ENCODE measurements at regions not wholly inside any gene's neighbourhood (a gene's known extent, or its start where the extent isn't known, plus 50 kb on each side); places are given as distances from the start of the nearest gene placed in this dataset.
A peak's percentile ranks its signal among the peaks of the same experiment; 100 is the strongest.

GRCh38 chr20:57902473-57902872, 192.7 kb upstream of the PMEPA1 start:
- no peak overlapping the region for H3K27ac Mint-ChIP-seq
- peaks cover 13% of the 10 kb centered on the region for H3K4me1 Mint-ChIP-seq (ENCODE audit: unreplicated experiment)
- TF ChIP-seq CTCF (conservative IDR thresholded peaks at IDR 0.05) = no peak
- H3K27me3 Mint-ChIP-seq = peaks cover 20% of the 10 kb centered on the region
- no peak for DNase-seq (ENCODE audit: extremely low spot score, unreplicated experiment)
- no peaks in the 10 kb centered on the region for H3K9me3 Mint-ChIP-seq
- H3K36me3 Mint-ChIP-seq = no peaks in the 10 kb centered on the region
- H3K4me3 Mint-ChIP-seq = no peak overlapping the region

- no peaks in the 10 kb centered on the region for H3K9me3 Mint-ChIP-seq
- no peak for TF ChIP-seq CTCF (conservative IDR thresholded peaks at IDR 0.05)
- peaks cover 13% of the 10 kb centered on the region for H3K4me1 Mint-ChIP-seq (ENCODE audit: unreplicated experiment)
- peaks cover 20% of the 10 kb centered on the region for H3K27me3 Mint-ChIP-seq
- no peak overlapping the region for H3K4me3 Mint-ChIP-seq
- no peak for DNase-seq (ENCODE audit: extremely low spot score, unreplicated experiment)
- H3K27ac Mint-ChIP-seq = no peak overlapping the region
- H3K36me3 Mint-ChIP-seq = no peaks in the 10 kb centered on the region
Observed at GRCh38 chr20:57901526-57901925, 191.7 kb upstream of the PMEPA1 start.

GRCh38 chr20:57900226-57900905, 190.6 kb upstream of the PMEPA1 start:
- Mint-ChIP-seq H3K4me3 (no peak overlapping the region), H3K4me1 (ENCODE audit: unreplicated experiment) (peaks cover 12% of the 10 kb centered on the region), H3K27me3 (peaks cover 20% of the 10 kb centered on the region), H3K36me3 (no peaks in the 10 kb centered on the region), H3K27ac (no peak overlapping the region), H3K9me3 (no peaks in the 10 kb centered on the region)
- no peak for TF ChIP-seq CTCF (conservative IDR thresholded peaks at IDR 0.05)
- DNase-seq (ENCODE audit: extremely low spot score, unreplicated experiment) = no peak

- H3K27me3 Mint-ChIP-seq = peaks cover 12% of the 10 kb centered on the region
- H3K9me3 Mint-ChIP-seq = no peaks in the 10 kb centered on the region
- TF ChIP-seq CTCF (conservative IDR thresholded peaks at IDR 0.05) = no peak
- H3K4me3 Mint-ChIP-seq = no peak overlapping the region
- H3K4me1 Mint-ChIP-seq (ENCODE audit: unreplicated experiment) = peaks cover 4% of the 10 kb centered on the region
- no peak for DNase-seq (ENCODE audit: extremely low spot score, unreplicated experiment)
- peak overlapping the region; percentile 22 for H3K27ac Mint-ChIP-seq
- no peaks in the 10 kb centered on the region for H3K36me3 Mint-ChIP-seq
Observed at GRCh38 chr20:57899554-57899953, 189.7 kb upstream of the PMEPA1 start.

- peaks cover 15% of the 10 kb centered on the region for H3K27me3 Mint-ChIP-seq
- H3K36me3 Mint-ChIP-seq = no peaks in the 10 kb centered on the region
- DNase-seq (ENCODE audit: extremely low spot score, unreplicated experiment) = no peak
- H3K9me3 Mint-ChIP-seq = no peaks in the 10 kb centered on the region
- no peaks in the 10 kb centered on the region for H3K4me1 Mint-ChIP-seq (ENCODE audit: unreplicated experiment)
- no peak overlapping the region for H3K4me3 Mint-ChIP-seq
- no peak for TF ChIP-seq CTCF (conservative IDR thresholded peaks at IDR 0.05)
- H3K27ac Mint-ChIP-seq = no peak overlapping the region
Observed at GRCh38 chr20:57898332-57898731, 188.5 kb upstream of the PMEPA1 start.

Measured in type B pancreatic cell (in vitro differentiated cells).